HL-60 (cell line): ENCODE measurements at regions not wholly inside any gene's neighbourhood (a gene's known extent, or its start where the extent isn't known, plus 50 kb on each side); places are given as distances from the start of the nearest gene placed in this dataset.

Experiments
- DNase-seq, 2 experiments: peaks; one replicate each; pipeline ENCODE4 v3.0.0-alpha.2; 2010 to 2020; ENCODE audit warnings: low read depth in 1 of 2, low spot score in 1 of 2
- H3K27ac ChIP-seq: fragments of 250-450 bp; sonication (Bioruptor Pico); replicated peaks from 2 replicates; pipeline ENCODE4 v1.5.1; 2020; ENCODE audit warnings: mild to moderate bottlenecking, moderate library complexity
- H3K27me3 ChIP-seq: fragments of 250-450 bp; sonication (Bioruptor Pico); 2 replicates; pipeline ENCODE4 v1.5.1; 2021; ENCODE audit warnings: mild to moderate bottlenecking, moderate library complexity; ENCODE audit not compliant: insufficient read depth, poor library complexity, severe bottlenecking
- H3K4me3 ChIP-seq: replicated peaks from 2 replicates; pipeline ENCODE4 v1.5.1; 2011; ENCODE audit warnings: mild to moderate bottlenecking, control low read depth, low read length; ENCODE audit not compliant: insufficient read depth
- GABPA ChIP-seq: IDR thresholded peaks from 2 replicates; pipeline ENCODE4 v1.6.1; 2012; ENCODE audit warnings: low read depth
- POLR2AphosphoS5 ChIP-seq: IDR thresholded peaks from 2 replicates; pipeline ENCODE4 v1.6.1; 2012; ENCODE audit warnings: low read depth
- SPI1 ChIP-seq: IDR thresholded peaks from 2 replicates; pipeline ENCODE4 v1.6.1; 2012; ENCODE audit warnings: low read depth, mild to moderate bottlenecking, borderline replicate concordance
- TF ChIP-seq, protein P1 (sequence below): IDR thresholded peaks from one replicate; pipeline ENCODE4 v1.5.1; 2011; ENCODE audit warnings: low read length, control low read depth, inconsistent platforms; ENCODE audit not compliant: insufficient read depth
- TF ChIP-seq, protein P2 (sequence below): IDR thresholded peaks from 2 replicates; pipeline ENCODE4 v1.6.1; 2012; ENCODE audit warnings: low read depth; ENCODE audit not compliant: insufficient replicate concordance

DNA sequence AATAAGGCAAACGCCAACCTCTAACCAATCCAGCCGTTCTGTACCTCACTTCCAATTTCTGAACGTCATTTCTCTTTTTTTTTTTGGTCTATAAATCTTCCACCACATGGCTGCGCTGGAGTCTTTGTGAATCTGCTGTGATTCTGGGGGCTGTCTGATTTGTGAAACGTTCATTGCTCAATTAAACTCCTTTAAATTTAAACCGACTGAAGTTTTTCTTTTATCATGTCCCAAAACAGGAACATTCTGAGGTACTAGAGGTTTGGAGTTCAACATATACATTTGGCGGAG, 65.5 kb upstream of the BACH1 start:
- TF ChIP-seq, protein P1, sequence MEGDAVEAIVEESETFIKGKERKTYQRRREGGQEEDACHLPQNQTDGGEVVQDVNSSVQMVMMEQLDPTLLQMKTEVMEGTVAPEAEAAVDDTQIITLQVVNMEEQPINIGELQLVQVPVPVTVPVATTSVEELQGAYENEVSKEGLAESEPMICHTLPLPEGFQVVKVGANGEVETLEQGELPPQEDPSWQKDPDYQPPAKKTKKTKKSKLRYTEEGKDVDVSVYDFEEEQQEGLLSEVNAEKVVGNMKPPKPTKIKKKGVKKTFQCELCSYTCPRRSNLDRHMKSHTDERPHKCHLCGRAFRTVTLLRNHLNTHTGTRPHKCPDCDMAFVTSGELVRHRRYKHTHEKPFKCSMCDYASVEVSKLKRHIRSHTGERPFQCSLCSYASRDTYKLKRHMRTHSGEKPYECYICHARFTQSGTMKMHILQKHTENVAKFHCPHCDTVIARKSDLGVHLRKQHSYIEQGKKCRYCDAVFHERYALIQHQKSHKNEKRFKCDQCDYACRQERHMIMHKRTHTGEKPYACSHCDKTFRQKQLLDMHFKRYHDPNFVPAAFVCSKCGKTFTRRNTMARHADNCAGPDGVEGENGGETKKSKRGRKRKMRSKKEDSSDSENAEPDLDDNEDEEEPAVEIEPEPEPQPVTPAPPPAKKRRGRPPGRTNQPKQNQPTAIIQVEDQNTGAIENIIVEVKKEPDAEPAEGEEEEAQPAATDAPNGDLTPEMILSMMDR = no peak
- TF ChIP-seq POLR2AphosphoS5 = no peak
- TF ChIP-seq, protein P2, sequence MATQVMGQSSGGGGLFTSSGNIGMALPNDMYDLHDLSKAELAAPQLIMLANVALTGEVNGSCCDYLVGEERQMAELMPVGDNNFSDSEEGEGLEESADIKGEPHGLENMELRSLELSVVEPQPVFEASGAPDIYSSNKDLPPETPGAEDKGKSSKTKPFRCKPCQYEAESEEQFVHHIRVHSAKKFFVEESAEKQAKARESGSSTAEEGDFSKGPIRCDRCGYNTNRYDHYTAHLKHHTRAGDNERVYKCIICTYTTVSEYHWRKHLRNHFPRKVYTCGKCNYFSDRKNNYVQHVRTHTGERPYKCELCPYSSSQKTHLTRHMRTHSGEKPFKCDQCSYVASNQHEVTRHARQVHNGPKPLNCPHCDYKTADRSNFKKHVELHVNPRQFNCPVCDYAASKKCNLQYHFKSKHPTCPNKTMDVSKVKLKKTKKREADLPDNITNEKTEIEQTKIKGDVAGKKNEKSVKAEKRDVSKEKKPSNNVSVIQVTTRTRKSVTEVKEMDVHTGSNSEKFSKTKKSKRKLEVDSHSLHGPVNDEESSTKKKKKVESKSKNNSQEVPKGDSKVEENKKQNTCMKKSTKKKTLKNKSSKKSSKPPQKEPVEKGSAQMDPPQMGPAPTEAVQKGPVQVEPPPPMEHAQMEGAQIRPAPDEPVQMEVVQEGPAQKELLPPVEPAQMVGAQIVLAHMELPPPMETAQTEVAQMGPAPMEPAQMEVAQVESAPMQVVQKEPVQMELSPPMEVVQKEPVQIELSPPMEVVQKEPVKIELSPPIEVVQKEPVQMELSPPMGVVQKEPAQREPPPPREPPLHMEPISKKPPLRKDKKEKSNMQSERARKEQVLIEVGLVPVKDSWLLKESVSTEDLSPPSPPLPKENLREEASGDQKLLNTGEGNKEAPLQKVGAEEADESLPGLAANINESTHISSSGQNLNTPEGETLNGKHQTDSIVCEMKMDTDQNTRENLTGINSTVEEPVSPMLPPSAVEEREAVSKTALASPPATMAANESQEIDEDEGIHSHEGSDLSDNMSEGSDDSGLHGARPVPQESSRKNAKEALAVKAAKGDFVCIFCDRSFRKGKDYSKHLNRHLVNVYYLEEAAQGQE = no peak
- no peak for TF ChIP-seq SPI1
- no peak for TF ChIP-seq GABPA
- no peak overlapping the region for H3K4me3 ChIP-seq
- no peak for DNase-seq
- H3K27ac ChIP-seq = no peak overlapping the region
- no peaks in the 10 kb centered on the region for H3K27me3 ChIP-seq

DNA sequence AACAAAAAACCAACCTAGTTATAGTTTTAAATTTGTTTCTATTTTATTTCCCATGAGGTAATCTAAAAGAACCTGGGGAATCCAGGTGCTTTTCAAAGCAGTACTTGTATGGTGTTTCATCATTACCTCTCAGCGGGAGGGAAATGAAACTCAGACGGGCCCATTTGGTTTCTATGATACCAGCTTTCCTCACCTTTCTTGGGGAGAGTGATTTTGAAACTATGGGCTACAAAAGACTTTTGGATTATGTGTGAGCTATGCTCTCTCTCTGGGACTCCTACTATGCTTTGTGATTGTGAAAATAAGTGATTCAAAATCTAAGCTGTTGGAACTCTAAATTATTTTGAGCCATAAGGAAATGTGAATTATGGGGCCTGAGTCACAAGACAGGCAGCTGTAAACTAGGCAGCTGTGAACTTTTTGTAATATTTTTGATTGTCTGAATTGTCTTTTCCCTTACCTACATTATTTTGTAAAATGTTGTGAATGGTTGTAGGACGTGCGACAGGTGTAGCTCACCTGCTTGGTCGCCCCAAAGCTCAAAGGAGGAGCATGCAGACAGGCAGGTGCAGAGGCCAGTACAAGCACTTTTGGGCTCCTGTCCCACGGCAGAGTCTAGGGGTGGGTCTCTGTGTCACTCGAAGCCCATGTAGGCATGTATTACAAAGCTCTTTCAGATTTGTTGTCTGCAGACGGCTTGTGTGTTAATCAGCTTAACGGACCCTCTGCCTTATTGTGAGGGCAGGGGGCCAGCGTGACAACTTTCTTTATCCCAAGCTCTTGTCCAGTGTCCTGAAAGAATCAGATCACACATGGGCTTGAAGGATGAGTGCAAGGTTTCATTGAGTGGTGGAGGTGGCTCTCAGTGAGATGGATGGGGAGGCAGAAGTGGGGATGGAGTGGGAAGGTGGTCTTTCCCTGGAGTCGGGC, 64.8 kb upstream of the BACH1 start:
- no peak overlapping the region for H3K27ac ChIP-seq
- no peaks in the 10 kb centered on the region for H3K27me3 ChIP-seq
- H3K4me3 ChIP-seq = no peak overlapping the region
- TF ChIP-seq GABPA (no peak), SPI1 (no peak), POLR2AphosphoS5 (no peak)
- TF ChIP-seq, protein P2 = no peak
- TF ChIP-seq, protein P1 = no peak
- DNase-seq = no peak

DNA sequence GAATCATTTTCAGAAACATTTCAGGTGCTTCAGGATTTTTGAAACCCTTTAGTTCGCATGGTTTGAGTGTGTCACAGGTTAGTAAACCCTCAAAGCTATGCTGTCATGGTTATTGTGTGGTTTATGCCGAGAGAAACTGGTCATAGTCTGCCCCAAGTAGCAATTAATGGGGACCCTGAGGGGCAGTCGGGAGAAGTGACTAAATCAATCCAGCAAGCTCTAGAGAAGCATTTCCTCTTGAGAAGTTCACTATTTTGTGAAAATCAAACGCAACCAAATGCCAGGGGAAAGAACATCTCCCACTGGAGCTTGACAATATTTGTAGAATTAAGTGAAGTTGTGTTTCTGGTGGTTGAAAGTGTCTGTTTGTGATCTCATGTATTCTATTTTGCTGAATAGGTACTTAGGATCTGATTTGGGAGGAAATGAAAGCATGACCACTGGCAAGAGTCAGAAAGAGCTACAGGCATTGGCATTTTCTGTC, 63.0 kb upstream of the BACH1 start:
- DNase-seq = no peak
- TF ChIP-seq, protein P1 = no peak
- TF ChIP-seq SPI1 (no peak), GABPA (no peak), POLR2AphosphoS5 (no peak)
- TF ChIP-seq, protein P2 = no peak
- no peaks in the 10 kb centered on the region for H3K27me3 ChIP-seq
- no peak overlapping the region for H3K4me3 ChIP-seq
- no peak overlapping the region for H3K27ac ChIP-seq
